GM18511 (cell line): ENCODE measurements at regions not wholly inside any gene's neighbourhood (a gene's known extent, or its start where the extent isn't known, plus 50 kb on each side); places are given as distances from the start of the nearest gene placed in this dataset.
A peak's percentile ranks its signal among the peaks of the same experiment; 100 is the strongest.

ENCODE experiments used
- ATAC-seq: cut with Tn5 transposase; IDR thresholded peaks from one replicate; pipeline ENCODE4 v1.9.1; 2021; ENCODE audit warnings: mild to moderate bottlenecking, moderate library complexity; ENCODE audit not compliant: unreplicated experiment

- no peak for ATAC-seq
These were observed 359.0 kb upstream of the SLC30A5 start for GRCh38 chr5:68734781-68735180.

- no peak for ATAC-seq
These were observed 355.6 kb upstream of the SLC30A5 start for GRCh38 chr5:68738236-68738635.

GRCh38 chr5:68738841-68739240 is 355.0 kb upstream of the SLC30A5 start:
- no peak for ATAC-seq

- peak; percentile 88 for ATAC-seq
These were observed 354.1 kb upstream of the SLC30A5 start for GRCh38 chr5:68739752-68740151.

GRCh38 chr5:68740226-68740910 is 353.4 kb upstream of the SLC30A5 start:
- peak; percentile 85 for ATAC-seq

- ATAC-seq: no peak
These were observed 349.6 kb upstream of the SLC30A5 start for GRCh38 chr5:68744206-68744605.

GRCh38 chr5:68745448-68745847 is 348.4 kb upstream of the SLC30A5 start:
- ATAC-seq: no peak

- ATAC-seq: no peak
These were observed 347.6 kb upstream of the SLC30A5 start for GRCh38 chr5:68746220-68746619.

GRCh38 chr5:68746643-68747420 is 347.0 kb upstream of the SLC30A5 start:
- no peak for ATAC-seq

- ATAC-seq: no peak
These were observed 346.3 kb upstream of the SLC30A5 start for GRCh38 chr5:68747521-68747920.

- ATAC-seq: no peak
These were observed 345.7 kb upstream of the SLC30A5 start for GRCh38 chr5:68748101-68748500.

- ATAC-seq: no peak
These were observed 344.7 kb upstream of the SLC30A5 start for GRCh38 chr5:68749077-68749476.

- ATAC-seq: no peak
These were observed 344.2 kb upstream of the SLC30A5 start for GRCh38 chr5:68749631-68750030.

- no peak for ATAC-seq
These were observed 342.2 kb upstream of the SLC30A5 start for GRCh38 chr5:68751661-68752060.

GRCh38 chr5:68754536-68754935 is 339.3 kb upstream of the SLC30A5 start:
- ATAC-seq: no peak

GRCh38 chr5:68755293-68755692 is 338.5 kb upstream of the SLC30A5 start:
- no peak for ATAC-seq

- no peak for ATAC-seq
These were observed 336.8 kb upstream of the SLC30A5 start for GRCh38 chr5:68757006-68757405.

GRCh38 chr5:68757626-68758212 is 336.1 kb upstream of the SLC30A5 start:
- ATAC-seq: no peak

GRCh38 chr5:68759593-68759992 is 334.2 kb upstream of the SLC30A5 start:
- no peak for ATAC-seq

- no peak for ATAC-seq
These were observed 331.6 kb upstream of the SLC30A5 start for GRCh38 chr5:68762201-68762600.

- ATAC-seq: no peak
These were observed 326.8 kb upstream of the SLC30A5 start for GRCh38 chr5:68766952-68767464.

GRCh38 chr5:68770551-68770950 is 323.3 kb upstream of the SLC30A5 start:
- no peak for ATAC-seq
